Endothelial cell of umbilical vein (primary cell): ENCODE measurements at regions not wholly inside any gene's neighbourhood (a gene's known extent, or its start where the extent isn't known, plus 50 kb on each side); places are given as distances from the start of the nearest gene placed in this dataset.

Experiments used
- BruUV-seq: library from RNA; stranded (reverse); fragments of 400-500 nt; replicated peaks from 2 replicates; lab custom pipeline; 2021; lab: Mats Ljungman, UMichigan
- CTCF ChIA-PET: fragments of 300-600, 350-600 bp; sonication (Branson Sonifier 250); formaldehyde crosslinking; loops from one replicate; lab custom pipeline; 2021; ENCODE audit warnings: antibody characterized with exemption, inconsistent platforms; lab: Charles Lee
- POLR2A ChIA-PET: fragments of 300-600, 350-600 bp; sonication (Branson Sonifier 250); formaldehyde crosslinking; loops from one replicate; lab custom pipeline; 2021; ENCODE audit warnings: antibody characterized with exemption, inconsistent platforms; lab: Charles Lee
- DNase-seq: peaks from one replicate; pipeline ENCODE4 v3.0.0-alpha.2; 2011; ENCODE audit warnings: low read depth, low spot score
- FAIRE-seq: peaks from 2 replicates; lab custom pipeline; 2011; peaks lifted over from hg19 to GRCh38; lab: Jason Lieb, UNC
- H2AFZ ChIP-seq: 2 replicates; pipeline ENCODE4 v1.6.0; 2012; ENCODE audit warnings: low read depth, low read length, control low read depth, inconsistent platforms
- H3K27ac ChIP-seq: 2 replicates; pipeline ENCODE4 v1.5.1; 2011; ENCODE audit warnings: low read depth, mild to moderate bottlenecking, control low read depth, low read length, moderate library complexity; ENCODE audit not compliant: insufficient read depth
- H3K27me3 ChIP-seq, 2 experiments: 2 replicates each; pipeline versions ENCODE4 v1.6.0 to v1.6.1; 2011; ENCODE audit warnings: low read length in 2 of 2, mixed read lengths in 1 of 2; ENCODE audit not compliant: control insufficient read depth in 2 of 2, insufficient read depth in 2 of 2
- H3K36me3 ChIP-seq, 2 experiments: 2 replicates in 1 of 2; 3 replicates in 1 of 2; pipeline ENCODE4 v1.5.1; 2011; ENCODE audit warnings: low read length in 2 of 2, mild to moderate bottlenecking in 1 of 2, moderate library complexity in 1 of 2; ENCODE audit not compliant: control insufficient read depth in 2 of 2, insufficient read depth in 2 of 2; ENCODE audit errors: extremely low read depth in 1 of 2
- H3K4me1 ChIP-seq: 3 replicates; pipeline ENCODE4 v1.5.1; 2011; ENCODE audit warnings: mild to moderate bottlenecking, low read length; ENCODE audit not compliant: control insufficient read depth, insufficient read depth; ENCODE audit errors: extremely low read depth
- H3K4me2 ChIP-seq: 2 replicates; pipeline ENCODE4 v1.6.1; 2011; ENCODE audit warnings: low read length, control low read depth, mixed read lengths; ENCODE audit not compliant: insufficient read depth
- H3K4me3 ChIP-seq, 3 experiments: fragments of 200-600 bp in 1 of 3; sonication (generic), shearing (Covaris generic) in 1 of 3; replicated peaks in 1 of 3; 2 replicates each; pipeline ENCODE4 v1.5.1; 2011 to 2016; ENCODE audit warnings: control low read depth in 3 of 3, low read length in 3 of 3, mild to moderate bottlenecking in 2 of 3, inconsistent platforms in 1 of 3, low read depth in 1 of 3, moderate library complexity in 1 of 3; ENCODE audit not compliant: insufficient read depth in 1 of 3
- H3K79me2 ChIP-seq: 2 replicates; pipeline ENCODE4 v1.6.0; 2012; ENCODE audit warnings: low read length, inconsistent platforms; ENCODE audit not compliant: control insufficient read depth, insufficient read depth
- H3K9ac ChIP-seq: replicated peaks from 2 replicates; pipeline ENCODE3; 2011; ENCODE audit warnings: low read length, control low read depth; ENCODE audit not compliant: insufficient read depth; ENCODE audit errors: extremely low read depth
- H3K9me1 ChIP-seq: replicated peaks from 3 replicates; pipeline ENCODE4 v1.6.0; 2011; ENCODE audit warnings: mild to moderate bottlenecking, low read length; ENCODE audit not compliant: control insufficient read depth, insufficient read depth; ENCODE audit errors: extremely low read depth
- H3K9me3 ChIP-seq: replicated peaks from 2 replicates; pipeline ENCODE4 v1.5.1; 2012; ENCODE audit warnings: low read length, inconsistent platforms; ENCODE audit not compliant: control insufficient read depth, insufficient read depth
- H4K20me1 ChIP-seq: replicated peaks from 2 replicates; pipeline ENCODE3; 2011; ENCODE audit warnings: mild to moderate bottlenecking, low read length; ENCODE audit not compliant: control insufficient read depth, insufficient read depth; ENCODE audit errors: extremely low read depth
- CTCF ChIP-seq, 2 donors: IDR thresholded peaks; 1 replicate in 1 of 2; 2 replicates in 1 of 2; pipeline ENCODE4 v1.5.1; 2011; ENCODE audit warnings: low read length in 2 of 2, mild to moderate bottlenecking in 2 of 2, moderate library complexity in 2 of 2, control low read depth in 1 of 2, inconsistent platforms in 1 of 2, low read depth in 1 of 2; ENCODE audit not compliant: insufficient read depth in 1 of 2; ENCODE audit errors: extremely low read depth in 1 of 2
- EZH2 ChIP-seq: IDR thresholded peaks from 2 replicates; pipeline ENCODE4 v1.6.1; 2012; ENCODE audit warnings: borderline replicate concordance, low read depth, mild to moderate bottlenecking, moderate library complexity, low read length, inconsistent platforms; ENCODE audit not compliant: severe bottlenecking
- FOS ChIP-seq: IDR thresholded peaks from 2 replicates; pipeline ENCODE4 v1.6.1; 2011; ENCODE audit warnings: mild to moderate bottlenecking, low read length, moderate library complexity, borderline replicate concordance; ENCODE audit not compliant: insufficient read depth
- MAX ChIP-seq: IDR thresholded peaks from 2 replicates; pipeline ENCODE4 v1.6.1; 2011; ENCODE audit not compliant: insufficient read depth, insufficient read length
- MYC ChIP-seq: IDR thresholded peaks from one replicate; pipeline ENCODE4 v1.6.1; 2011; ENCODE audit warnings: mild to moderate bottlenecking, low read depth, low read length
- POLR2A ChIP-seq: IDR thresholded peaks from 2 replicates; pipeline ENCODE4 v1.6.1; 2012; ENCODE audit warnings: low read depth, mild to moderate bottlenecking, control low read depth, low read length
- POLR2AphosphoS5 ChIP-seq: IDR thresholded peaks from 2 replicates; pipeline ENCODE4 v1.6.1; 2012; ENCODE audit warnings: low read depth, mild to moderate bottlenecking, control low read depth, low read length, moderate library complexity; ENCODE audit not compliant: insufficient read depth
- dilution Hi-C: fragments of 300-500 bp; cut with MboI; formaldehyde crosslinking; loops from one replicate; pipeline ENCODE4 v1.15.0; 2019; ENCODE audit warnings: low sequenced_read_pairs; ENCODE audit not compliant: extremely low pct_ligation_motif_present
- intact Hi-C: fragments of 100-400 bp; cut with micrococcal nuclease; formaldehyde crosslinking; loops from one replicate; pipeline ENCODE4 v1.10.0; 2022

GRCh38 chr17:62178579-62178978 is 113.5 kb upstream of the MED13 start:
- POLR2A ChIA-PET: no interaction called here
- DNase-seq: peak; percentile 48
- H3K4me2 ChIP-seq: no peak overlapping the region
- H3K4me3 ChIP-seq: no peak overlapping the region
- TF ChIP-seq POLR2A (no peak), FOS (peak; percentile 64), MAX (no peak), MYC (no peak), POLR2AphosphoS5 (no peak), EZH2 (no peak), CTCF (IDR thresholded peaks at IDR 0.05; ENCODE audit: extremely low read depth in 1 of 2, insufficient read depth in 1 of 2, low read depth in 1 of 2, low read length in 2 of 2) (no peak)
- H3K4me1 ChIP-seq: peaks cover 17% of the 10 kb centered on the region
- no peaks in the 10 kb centered on the region for H3K79me2 ChIP-seq
- no peaks in the 10 kb centered on the region for H3K9me3 ChIP-seq
- dilution Hi-C loops (no loop called here), intact Hi-C loops (loop anchor here (2.0 to 5.0 kb wide), 2 partner anchors 346 to 542 kb away; no protein-coding TSS in a partner anchor)
- H3K9me1 ChIP-seq: no peaks in the 10 kb centered on the region
- no peaks in the 10 kb centered on the region for H4K20me1 ChIP-seq
- no peak overlapping the region for H3K27ac ChIP-seq
- no peak overlapping the region for H2AFZ ChIP-seq
- no peak overlapping the region for H3K9ac ChIP-seq
- CTCF ChIA-PET: interaction anchor here (0.7 to 1.5 kb wide), 2 partner anchors 62 to 137 kb away, joined by 3 to 8 read pairs; no protein-coding TSS in a partner anchor
- H3K27me3 ChIP-seq: no peaks in the 10 kb centered on the region
- FAIRE-seq: no peak
- no TSS peak for BruUV-seq
- H3K36me3 ChIP-seq: no peaks in the 10 kb centered on the region
